HAP-1 (cell line): ENCODE measurements at regions not wholly inside any gene's neighbourhood (a gene's known extent, or its start where the extent isn't known, plus 50 kb on each side); places are given as distances from the start of the nearest gene placed in this dataset.

Experiments used
- DNase-seq, 2 experiments: peaks; one replicate each; pipeline ENCODE4 v3.0.0-alpha.2; 2016 to 2020; ENCODE audit warnings: low spot score in 2 of 2
- H3K27me3 ChIP-seq: fragments of 250-450 bp; sonication (Bioruptor Pico); 2 replicates; pipeline ENCODE4 v1.5.1; 2020; ENCODE audit warnings: low read depth, mild to moderate bottlenecking, moderate library complexity
- H3K36me3 ChIP-seq: fragments of 250-450 bp; sonication (Bioruptor Pico); replicated peaks from 2 replicates; pipeline ENCODE4 v1.5.1; 2020; ENCODE audit warnings: mild to moderate bottlenecking
- H3K4me1 ChIP-seq: fragments of 250-450 bp; sonication (Bioruptor Pico); 2 replicates; pipeline ENCODE4 v1.5.1; 2020; ENCODE audit warnings: mild to moderate bottlenecking
- H3K4me3 ChIP-seq: fragments of 250-450 bp; sonication (Bioruptor Pico); 2 replicates; pipeline ENCODE4 v1.5.1; 2020; ENCODE audit warnings: mild to moderate bottlenecking, moderate library complexity
- H3K9me3 ChIP-seq: fragments of 250-450 bp; sonication (Bioruptor Pico); 2 replicates; pipeline ENCODE4 v1.5.1; 2020; ENCODE audit warnings: mild to moderate bottlenecking, moderate library complexity
- in situ Hi-C: fragments of 300-500 bp; cut with MboI; formaldehyde crosslinking; loops from 3 replicates; pipeline ENCODE4 v1.14.3; 2020; ENCODE audit warnings: low sequenced_read_pairs, inconsistent platforms, mixed read lengths

GRCh38 chr17:77326076-77326591, 185.4 kb downstream of the SEC14L1 start:
- H3K4me3 ChIP-seq = no peak overlapping the region
- in situ Hi-C loops = loop anchor here (5.0 kb wide), 1 partner anchor 171 kb away; no protein-coding TSS in a partner anchor
- peaks cover 25% of the 10 kb centered on the region for H3K4me1 ChIP-seq
- H3K36me3 ChIP-seq = peaks cover 8% of the 10 kb centered on the region; the same call in 1 of the 2 replicates
- no peaks in the 10 kb centered on the region for H3K27me3 ChIP-seq
- no peaks in the 10 kb centered on the region for H3K9me3 ChIP-seq
- DNase-seq = peak in 1 of 2 experiments; percentile 6

- peaks cover 26% of the 10 kb centered on the region for H3K4me1 ChIP-seq
- no peaks in the 10 kb centered on the region for H3K9me3 ChIP-seq
- in situ Hi-C loops = loop anchor here (5.0 kb wide), 1 partner anchor 171 kb away; no protein-coding TSS in a partner anchor
- H3K36me3 ChIP-seq = peaks cover 8% of the 10 kb centered on the region; the same call in 1 of the 2 replicates
- DNase-seq = peak in 1 of 2 experiments; percentile 1
- no peak overlapping the region for H3K4me3 ChIP-seq
- H3K27me3 ChIP-seq = no peaks in the 10 kb centered on the region
Measured at GRCh38 chr17:77326636-77327035, 185.9 kb downstream of the SEC14L1 start.

GRCh38 chr17:77327181-77327565, 186.4 kb downstream of the SEC14L1 start:
- no peaks in the 10 kb centered on the region for H3K9me3 ChIP-seq
- in situ Hi-C loops = loop anchor here (5.0 kb wide), 1 partner anchor 170 kb away; no protein-coding TSS in a partner anchor
- peaks cover 8% of the 10 kb centered on the region; the same call in 1 of the 2 replicates for H3K36me3 ChIP-seq
- peaks cover 26% of the 10 kb centered on the region for H3K4me1 ChIP-seq
- no peaks in the 10 kb centered on the region for H3K27me3 ChIP-seq
- peak in 1 of 2 experiments; percentile 2 for DNase-seq
- H3K4me3 ChIP-seq = no peak overlapping the region

- H3K9me3 ChIP-seq = no peaks in the 10 kb centered on the region
- no peaks in the 10 kb centered on the region for H3K27me3 ChIP-seq
- peaks cover 20% of the 10 kb centered on the region for H3K4me1 ChIP-seq
- in situ Hi-C loops = loop anchor here (5.0 kb wide), 1 partner anchor 169 kb away; no protein-coding TSS in a partner anchor
- H3K4me3 ChIP-seq = no peak overlapping the region
- peaks cover 8% of the 10 kb centered on the region; the same call in 1 of the 2 replicates for H3K36me3 ChIP-seq
- peak in 1 of 2 experiments; percentile 5 for DNase-seq
Measured at GRCh38 chr17:77327566-77328464, 187.0 kb downstream of the SEC14L1 start.

GRCh38 chr17:77328823-77329740, 188.3 kb downstream of the SEC14L1 start:
- DNase-seq = peak in 1 of 2 experiments; percentile 5
- no peak overlapping the region for H3K4me3 ChIP-seq
- H3K9me3 ChIP-seq = no peaks in the 10 kb centered on the region
- no peaks in the 10 kb centered on the region for H3K27me3 ChIP-seq
- peaks cover 9% of the 10 kb centered on the region; the same call in 1 of the 2 replicates for H3K4me1 ChIP-seq
- in situ Hi-C loops = loop anchor here (5.0 kb wide), 1 partner anchor 168 kb away; no protein-coding TSS in a partner anchor
- H3K36me3 ChIP-seq = peaks cover 8% of the 10 kb centered on the region; the same call in 1 of the 2 replicates

- Histone ChIP-seq H3K4me3 (no peak overlapping the region), H3K4me1 (peaks cover 9% of the 10 kb centered on the region; the same call in 1 of the 2 replicates), H3K36me3 (peaks cover 12% of the 10 kb centered on the region; the same call in 1 of the 2 replicates), H3K27me3 (no peaks in the 10 kb centered on the region), H3K9me3 (no peaks in the 10 kb centered on the region)
- in situ Hi-C loops = loop anchor here (5.0 kb wide), 1 partner anchor 167 kb away; no protein-coding TSS in a partner anchor
- peak in 1 of 2 experiments; percentile 6 for DNase-seq
Measured at GRCh38 chr17:77329741-77330531, 189.2 kb downstream of the SEC14L1 start.

- Histone ChIP-seq H3K4me3 (no peak overlapping the region), H3K9me3 (no peaks in the 10 kb centered on the region), H3K27me3 (no peaks in the 10 kb centered on the region), H3K36me3 (peaks cover 12% of the 10 kb centered on the region; the same call in 1 of the 2 replicates), H3K4me1 (peaks cover 9% of the 10 kb centered on the region; the same call in 1 of the 2 replicates)
- DNase-seq = peak in 1 of 2 experiments; percentile 12
- in situ Hi-C loops = no loop called here
Measured at GRCh38 chr17:77330602-77331081, 189.9 kb downstream of the SEC14L1 start.

- H3K4me3 ChIP-seq = no peak overlapping the region
- peaks cover 7% of the 10 kb centered on the region; the same call in 1 of the 2 replicates for H3K36me3 ChIP-seq
- H3K27me3 ChIP-seq = no peaks in the 10 kb centered on the region
- H3K9me3 ChIP-seq = no peaks in the 10 kb centered on the region
- peak; percentile 62 to 94 for DNase-seq
- peaks cover 9% of the 10 kb centered on the region; the same call in 1 of the 2 replicates for H3K4me1 ChIP-seq
- in situ Hi-C loops = no loop called here
Measured at GRCh38 chr17:77331301-77331864, 190.6 kb downstream of the SEC14L1 start.

- Histone ChIP-seq H3K4me3 (no peak overlapping the region), H3K9me3 (no peaks in the 10 kb centered on the region), H3K36me3 (peaks cover 4% of the 10 kb centered on the region; the same call in 1 of the 2 replicates), H3K4me1 (peaks cover 9% of the 10 kb centered on the region; the same call in 1 of the 2 replicates), H3K27me3 (no peaks in the 10 kb centered on the region)
- in situ Hi-C loops = no loop called here
- peak in 1 of 2 experiments; percentile 5 for DNase-seq
Measured at GRCh38 chr17:77332034-77332971, 191.5 kb downstream of the SEC14L1 start.

GRCh38 chr17:77332981-77333685, 192.4 kb downstream of the SEC14L1 start:
- Histone ChIP-seq H3K27me3 (no peaks in the 10 kb centered on the region), H3K4me1 (peaks cover 9% of the 10 kb centered on the region; the same call in 1 of the 2 replicates), H3K36me3 (peaks cover 4% of the 10 kb centered on the region; the same call in 1 of the 2 replicates), H3K4me3 (no peak overlapping the region), H3K9me3 (no peaks in the 10 kb centered on the region)
- no peak for DNase-seq
- in situ Hi-C loops = no loop called here
